ENCODE measurements at regions not wholly inside any gene's neighbourhood (a gene's known extent, or its start where the extent isn't known, plus 50 kb on each side); places are given as distances from the start of the nearest gene placed in this dataset.

GRCh38 chr4:144267084-144267483 lies 126.6 kb upstream of the GYPA start:
- H3K9me3 ChIP-seq (ENCODE audit: control insufficient read depth, insufficient read depth, low read depth, low read length): no peaks in the 10 kb centered on the region
- DNase-seq (ENCODE audit: low read depth, low spot score) (no peak), ATAC-seq (no peak)
- H3K4me1 ChIP-seq (ENCODE audit: control insufficient read depth, insufficient read depth, low read length): no peaks in the 10 kb centered on the region
- TF ChIP-seq CTCF (IDR thresholded peaks at IDR 0.05): no peak
- no peak for TF ChIP-seq REST (IDR thresholded peaks at IDR 0.05; ENCODE audit: insufficient read depth in 1 of 2, low read depth in 2 of 2, low read length in 1 of 2)
- no peak for TF ChIP-seq SIN3A (IDR thresholded peaks at IDR 0.05; ENCODE audit: borderline replicate concordance, insufficient read depth, low read depth, low read length)
- no peak for TF ChIP-seq TCF7L2 (IDR thresholded peaks at IDR 0.05; ENCODE audit: low read depth, low read length)
- TF ChIP-seq POLR2AphosphoS5 (IDR thresholded peaks at IDR 0.05; ENCODE audit: low read depth, low read length): no peak
- H3K4me3 ChIP-seq (ENCODE audit: low read depth in 2 of 2, low read length in 2 of 2): no peak overlapping the region
- H3K36me3 ChIP-seq (ENCODE audit: control insufficient read depth, insufficient read depth, low read length): no peaks in the 10 kb centered on the region
- no peaks in the 10 kb centered on the region for H3K27me3 ChIP-seq (ENCODE audit: control insufficient read depth, insufficient read depth, low read length)
- no peak overlapping the region for H3K27ac ChIP-seq (ENCODE audit: low read length)
- CTCF ChIA-PET: no interaction called here
- no TSS peak for BruUV-seq (replicated peaks)
- intact Hi-C loops (cut with micrococcal nuclease; ENCODE audit: unreplicated experiment) (no loop called here), in situ Hi-C loops (cut with HindIII; ENCODE audit: low pct_unique_long_range_greater_than_20kb, low sequenced_read_pairs) (no loop called here)
- POLR2A ChIA-PET: no interaction called here

- TF ChIP-seq SIN3A (IDR thresholded peaks at IDR 0.05; ENCODE audit: borderline replicate concordance, insufficient read depth, low read depth, low read length) (no peak), POLR2AphosphoS5 (IDR thresholded peaks at IDR 0.05; ENCODE audit: low read depth, low read length) (no peak), TCF7L2 (IDR thresholded peaks at IDR 0.05; ENCODE audit: low read depth, low read length) (no peak), CTCF (IDR thresholded peaks at IDR 0.05) (no peak), REST (IDR thresholded peaks at IDR 0.05; ENCODE audit: insufficient read depth in 1 of 2, low read depth in 2 of 2, low read length in 1 of 2) (no peak)
- intact Hi-C loops (cut with micrococcal nuclease; ENCODE audit: unreplicated experiment) (no loop called here), in situ Hi-C loops (cut with HindIII; ENCODE audit: low pct_unique_long_range_greater_than_20kb, low sequenced_read_pairs) (no loop called here)
- Histone ChIP-seq H3K4me1 (ENCODE audit: control insufficient read depth, insufficient read depth, low read length) (no peaks in the 10 kb centered on the region), H3K9me3 (ENCODE audit: control insufficient read depth, insufficient read depth, low read depth, low read length) (no peaks in the 10 kb centered on the region), H3K27me3 (ENCODE audit: control insufficient read depth, insufficient read depth, low read length) (no peaks in the 10 kb centered on the region), H3K36me3 (ENCODE audit: control insufficient read depth, insufficient read depth, low read length) (no peaks in the 10 kb centered on the region), H3K4me3 (ENCODE audit: low read depth in 2 of 2, low read length in 2 of 2) (no peak overlapping the region), H3K27ac (ENCODE audit: low read length) (no peak overlapping the region)
- no peak for ATAC-seq
- no peak for DNase-seq (ENCODE audit: low read depth, low spot score)
- no TSS peak for BruUV-seq (replicated peaks)
- POLR2A ChIA-PET: no interaction called here
- CTCF ChIA-PET: no interaction called here
Observed at GRCh38 chr4:144280688-144281087, 140.2 kb upstream of the GYPA start.
